ENCODE measurements at regions not wholly inside any gene's neighbourhood (a gene's known extent, or its start where the extent isn't known, plus 50 kb on each side); places are given as distances from the start of the nearest gene placed in this dataset.

DNA sequence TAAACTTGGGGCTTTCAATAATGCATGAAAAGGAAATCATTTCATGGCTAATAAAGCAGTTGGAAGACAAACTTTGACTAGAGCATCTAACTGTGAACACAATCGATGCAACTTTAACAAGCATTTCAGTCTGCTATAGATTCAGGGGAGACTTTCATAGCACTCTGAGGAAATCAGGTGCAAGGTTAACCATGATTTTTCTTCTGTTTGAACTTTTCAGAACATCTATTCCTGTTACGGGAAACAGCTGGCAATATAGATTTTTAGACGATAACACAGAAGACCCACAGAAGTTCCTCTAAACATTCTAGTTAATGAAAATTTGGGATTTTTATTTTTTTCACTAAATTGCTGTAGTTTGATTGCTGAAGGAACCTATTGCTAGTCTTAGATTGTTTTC lies 177.3 kb downstream of the TRIM33 start:
- H3K9me3 ChIP-seq = no peaks in the 10 kb centered on the region
- TF ChIP-seq CTCF (IDR thresholded peaks at IDR 0.05) = no peak
- TF ChIP-seq EP300 (IDR thresholded peaks at IDR 0.05) = no peak
- no peak for TF ChIP-seq POLR2AphosphoS5 (IDR thresholded peaks at IDR 0.05)
- TF ChIP-seq POLR2A (IDR thresholded peaks at IDR 0.05) = no peak
- intact Hi-C loops (cut with DNase I) = no loop called here
- no peaks in the 10 kb centered on the region for H3K27me3 ChIP-seq
- WGBS, 2 donors = 50 to 74% methylated on average over 3 of the region's 3 CpGs
- H3K36me3 ChIP-seq = no peaks in the 10 kb centered on the region
- H3K4me1 ChIP-seq = no peaks in the 10 kb centered on the region
- no peak overlapping the region for H3K4me3 ChIP-seq
- no peak overlapping the region for H3K27ac ChIP-seq
- DNase-seq = no peak

DNA sequence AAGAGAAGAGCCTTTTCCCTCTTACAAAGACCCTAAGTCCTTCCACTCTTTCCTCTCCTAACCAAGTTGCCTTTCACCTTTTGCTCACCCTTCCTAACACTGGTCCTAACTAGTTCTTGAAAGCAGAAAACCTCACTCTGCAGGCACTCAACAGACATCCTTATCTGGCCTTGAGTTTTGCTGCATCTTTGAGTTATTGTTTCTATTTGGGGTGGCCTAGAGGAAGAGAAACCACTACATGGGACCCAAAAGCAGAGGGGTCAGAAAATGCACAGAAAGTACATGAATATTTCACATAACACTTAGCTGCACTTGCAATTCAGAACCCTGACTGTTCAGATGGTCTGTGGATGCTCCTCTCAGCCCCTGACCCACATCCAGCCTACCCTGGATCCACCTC lies 178.3 kb upstream of the SYT6 start:
- Histone ChIP-seq H3K27me3 (no peaks in the 10 kb centered on the region), H3K9me3 (no peaks in the 10 kb centered on the region), H3K36me3 (no peaks in the 10 kb centered on the region), H3K4me1 (no peaks in the 10 kb centered on the region), H3K27ac (no peak overlapping the region), H3K4me3 (no peak overlapping the region)
- intact Hi-C loops (cut with DNase I) = no loop called here
- no peak for TF ChIP-seq CTCF (IDR thresholded peaks at IDR 0.05)
- no peak for TF ChIP-seq POLR2AphosphoS5 (IDR thresholded peaks at IDR 0.05)
- TF ChIP-seq POLR2A (IDR thresholded peaks at IDR 0.05) = no peak
- no peak for TF ChIP-seq EP300 (IDR thresholded peaks at IDR 0.05)
- no peak for DNase-seq

DNA sequence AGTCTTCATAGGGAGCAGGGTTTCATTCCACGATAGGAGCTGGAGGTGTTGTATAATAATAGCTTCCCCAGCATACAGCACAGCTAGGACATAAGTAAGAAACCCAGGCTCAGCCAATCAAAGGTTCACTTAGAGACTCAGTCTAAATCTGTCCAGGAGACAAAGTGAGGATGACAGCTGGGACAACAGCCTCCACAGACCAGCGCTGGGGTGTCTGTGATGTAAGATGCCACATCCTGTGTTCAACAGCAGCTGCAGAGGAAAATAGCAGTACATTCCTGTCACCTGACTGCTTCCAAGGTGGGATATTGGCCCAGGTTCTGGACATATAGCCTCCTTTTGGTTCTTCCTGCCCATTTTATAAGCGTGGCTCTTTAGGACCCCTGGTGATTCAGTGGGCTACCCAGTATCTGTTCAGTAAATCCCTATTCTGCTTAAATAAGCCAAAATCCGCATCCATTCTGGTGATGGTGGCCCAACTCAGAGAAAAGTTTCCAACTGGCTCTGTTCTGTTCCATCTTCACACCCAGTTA lies 176.8 kb upstream of the SYT6 start:
- WGBS, 2 donors = 71 to 79% methylated on average over 4 of the region's 4 CpGs
- Histone ChIP-seq H3K36me3 (no peaks in the 10 kb centered on the region), H3K9me3 (no peaks in the 10 kb centered on the region), H3K4me3 (no peak overlapping the region), H3K27ac (no peak overlapping the region), H3K4me1 (no peaks in the 10 kb centered on the region), H3K27me3 (no peaks in the 10 kb centered on the region)
- DNase-seq = no peak
- TF ChIP-seq POLR2A (IDR thresholded peaks at IDR 0.05) = no peak
- TF ChIP-seq POLR2AphosphoS5 (IDR thresholded peaks at IDR 0.05) = no peak
- no peak for TF ChIP-seq EP300 (IDR thresholded peaks at IDR 0.05)
- no peak for TF ChIP-seq CTCF (IDR thresholded peaks at IDR 0.05)
- intact Hi-C loops (cut with DNase I) = no loop called here

DNA sequence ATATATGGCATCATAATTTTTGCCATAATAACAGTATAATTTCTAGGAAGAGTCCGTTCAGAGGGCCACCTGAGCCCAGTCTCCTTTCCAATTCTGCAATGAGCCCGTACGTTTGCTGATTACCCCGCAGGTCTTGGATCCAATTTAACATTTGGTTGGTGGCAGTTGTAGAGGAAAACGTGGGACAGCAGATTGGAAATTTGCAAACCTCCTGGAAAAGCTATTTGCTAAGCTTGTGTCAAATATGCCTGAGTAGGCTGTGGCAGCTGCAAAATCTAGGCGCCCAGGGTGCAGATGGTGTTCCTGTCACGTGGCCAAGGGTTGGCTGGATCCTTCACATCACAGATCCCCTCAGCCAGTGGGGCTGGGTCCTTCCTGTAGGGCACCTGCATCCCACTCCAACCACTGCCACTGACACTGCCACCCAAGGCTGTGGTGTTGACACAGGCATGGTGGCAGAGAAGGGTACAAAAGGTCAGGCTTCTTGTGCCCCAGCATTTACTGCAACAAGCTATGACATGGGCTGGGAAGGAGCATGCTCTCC lies 174.8 kb upstream of the SYT6 start:
- no peaks in the 10 kb centered on the region for H3K9me3 ChIP-seq
- TF ChIP-seq POLR2A (IDR thresholded peaks at IDR 0.05) (no peak), EP300 (IDR thresholded peaks at IDR 0.05) (no peak), CTCF (IDR thresholded peaks at IDR 0.05) (no peak), POLR2AphosphoS5 (IDR thresholded peaks at IDR 0.05) (no peak)
- no peaks in the 10 kb centered on the region for H3K27me3 ChIP-seq
- DNase-seq = no peak
- intact Hi-C loops (cut with DNase I) = no loop called here
- 71 to 73% methylated on average over 7 of the region's 7 CpGs for WGBS, 2 donors
- H3K27ac ChIP-seq = no peak overlapping the region
- no peaks in the 10 kb centered on the region for H3K36me3 ChIP-seq
- H3K4me1 ChIP-seq = no peaks in the 10 kb centered on the region
- no peak overlapping the region for H3K4me3 ChIP-seq

DNA sequence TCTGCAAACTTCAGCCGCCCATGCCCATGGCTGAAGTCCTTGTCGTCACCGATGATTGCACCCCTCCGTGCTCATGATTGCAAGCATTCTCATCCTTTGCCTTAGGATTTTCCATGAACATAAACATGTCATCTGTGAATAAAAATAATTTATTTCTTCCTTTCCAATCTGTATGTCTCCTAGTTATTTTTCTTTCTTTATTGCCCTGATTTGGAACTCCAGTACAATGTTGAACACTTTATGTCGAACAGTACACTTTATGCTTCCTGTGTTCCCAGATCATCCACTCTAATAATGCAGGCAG lies 170.9 kb upstream of the SYT6 start:
- Histone ChIP-seq H3K36me3 (no peaks in the 10 kb centered on the region), H3K27ac (no peak overlapping the region), H3K4me1 (no peaks in the 10 kb centered on the region), H3K9me3 (no peaks in the 10 kb centered on the region), H3K27me3 (no peaks in the 10 kb centered on the region), H3K4me3 (no peak overlapping the region)
- no peak for DNase-seq
- intact Hi-C loops (cut with DNase I) = no loop called here
- 87 to 88% methylated on average over 5 of the region's 5 CpGs for WGBS, 2 donors
- TF ChIP-seq EP300 (IDR thresholded peaks at IDR 0.05) (no peak), CTCF (IDR thresholded peaks at IDR 0.05) (no peak), POLR2AphosphoS5 (IDR thresholded peaks at IDR 0.05) (no peak), POLR2A (IDR thresholded peaks at IDR 0.05) (no peak)

All from sigmoid colon (tissue), 6 donors.